Lower leg skin (tissue), 3 donors: ENCODE measurements at regions not wholly inside any gene's neighbourhood (a gene's known extent, or its start where the extent isn't known, plus 50 kb on each side); places are given as distances from the start of the nearest gene placed in this dataset.

Source experiments
- CTCF ChIP-seq, 3 donors: fragments of 450-650 bp; IDR thresholded peaks; one replicate each; pipeline ENCODE4 v1.5.1; 2016; ENCODE audit warnings: antibody characterized with exemption in 3 of 3, mild to moderate bottlenecking in 3 of 3, moderate library complexity in 2 of 3
- POLR2A ChIP-seq, 2 donors: fragments of 450-650 bp; IDR thresholded peaks; one replicate each; pipeline ENCODE4 v1.6.1; 2016 to 2017; ENCODE audit warnings: antibody characterized with exemption in 2 of 2, mild to moderate bottlenecking in 1 of 2, moderate library complexity in 1 of 2

- TF ChIP-seq CTCF (IDR thresholded peaks at IDR 0.05), result no peak
- no peak for TF ChIP-seq POLR2A (IDR thresholded peaks at IDR 0.05)
Measured at GRCh38 chr12:20126601-20127000, 241.7 kb upstream of the PDE3A start.
